ENCODE measurements at regions not wholly inside any gene's neighbourhood (a gene's known extent, or its start where the extent isn't known, plus 50 kb on each side); places are given as distances from the start of the nearest gene placed in this dataset.
"Not testable (repeated sequence)": the region's sequence is repeated elsewhere in the genome, so short reads cannot be mapped to it uniquely, and the experiment has no call there.

GRCh38 chr4:124426279-124426678 is 286.3 kb downstream of the ANKRD50 start:
- DNase-seq (ENCODE audit: low read depth in 3 of 3), result no peak

GRCh38 chr4:124427095-124427767 is 285.3 kb downstream of the ANKRD50 start:
- no peak for DNase-seq (ENCODE audit: low read depth in 3 of 3)

GRCh38 chr4:124428648-124429047 is 283.9 kb downstream of the ANKRD50 start:
- no peak for DNase-seq (ENCODE audit: low read depth in 3 of 3)

GRCh38 chr4:124429746-124430250 is 282.7 kb downstream of the ANKRD50 start:
- no peak for DNase-seq (ENCODE audit: low read depth in 3 of 3)

- DNase-seq (ENCODE audit: low read depth in 3 of 3), result no peak
Observed at GRCh38 chr4:124431653-124432192, 280.8 kb downstream of the ANKRD50 start.

GRCh38 chr4:124432500-124432899 is 280.0 kb downstream of the ANKRD50 start:
- no peak for DNase-seq (ENCODE audit: low read depth in 3 of 3)

GRCh38 chr4:124433044-124433443 is 279.5 kb downstream of the ANKRD50 start:
- no peak for DNase-seq (ENCODE audit: low read depth in 3 of 3)

GRCh38 chr4:124433500-124433899 is 279.0 kb downstream of the ANKRD50 start:
- DNase-seq (ENCODE audit: low read depth in 3 of 3), result no peak

- no peak for DNase-seq (ENCODE audit: low read depth in 3 of 3)
Observed at GRCh38 chr4:124435274-124435950, 277.1 kb downstream of the ANKRD50 start.

GRCh38 chr4:124437853-124438495 is 274.6 kb downstream of the ANKRD50 start:
- DNase-seq (ENCODE audit: low read depth in 3 of 3), result no peak

GRCh38 chr4:124445071-124445470 is 267.5 kb downstream of the ANKRD50 start:
- DNase-seq (ENCODE audit: low read depth in 3 of 3), result no peak

- DNase-seq (ENCODE audit: low read depth in 3 of 3), result no peak
Observed at GRCh38 chr4:124449881-124450280, 262.7 kb downstream of the ANKRD50 start.

- DNase-seq (ENCODE audit: low read depth in 3 of 3), result no peak
Observed at GRCh38 chr4:124450851-124451250, 261.7 kb downstream of the ANKRD50 start.

GRCh38 chr4:124454772-124455270 is 257.7 kb downstream of the ANKRD50 start:
- DNase-seq (ENCODE audit: low read depth in 3 of 3), result no peak

- no peak for DNase-seq (ENCODE audit: low read depth in 3 of 3)
Observed at GRCh38 chr4:124455671-124456070, 256.9 kb downstream of the ANKRD50 start.

- DNase-seq (ENCODE audit: low read depth in 3 of 3), result no peak
Observed at GRCh38 chr4:124459196-124459940, 253.2 kb downstream of the ANKRD50 start.

- no peak for DNase-seq (ENCODE audit: low read depth in 3 of 3)
Observed at GRCh38 chr4:124459941-124460310, 252.6 kb downstream of the ANKRD50 start.

GRCh38 chr4:124461592-124461991 is 250.9 kb downstream of the ANKRD50 start:
- not testable (repeated sequence) for DNase-seq (ENCODE audit: low read depth in 3 of 3)

- no peak for DNase-seq (ENCODE audit: low read depth in 3 of 3)
Observed at GRCh38 chr4:124462954-124463828, 249.3 kb downstream of the ANKRD50 start.

- DNase-seq (ENCODE audit: low read depth in 3 of 3), result no peak
Observed at GRCh38 chr4:124464836-124465235, 247.7 kb downstream of the ANKRD50 start.

- no peak for DNase-seq (ENCODE audit: low read depth in 3 of 3)
Observed at GRCh38 chr4:124468360-124468759, 244.2 kb downstream of the ANKRD50 start.

All from stimulated activated CD4-positive, alpha-beta T cell treated with anti-CD3 and anti-CD28 coated beads, TNF-alpha, amount 100 ng/mL, for 24 hours (primary cell).